ENCODE measurements at regions not wholly inside any gene's neighbourhood (a gene's known extent, or its start where the extent isn't known, plus 50 kb on each side); places are given as distances from the start of the nearest gene placed in this dataset.
A peak's percentile ranks its signal among the peaks of the same experiment; 100 is the strongest.

- TF ChIP-seq CTCF (conservative IDR thresholded peaks at IDR 0.05; ENCODE audit: low read depth, low read length) = no peak
- H3K4me3 ChIP-seq (ENCODE audit: low read depth, low read length) = no peak overlapping the region
- DNase-seq (ENCODE audit: low read depth) = no peak
Observed at GRCh38 chr1:232566093-232566492, 63.8 kb downstream of the SIPA1L2 start.

GRCh38 chr1:232562855-232563510 lies 67.0 kb downstream of the SIPA1L2 start:
- no peak for DNase-seq (ENCODE audit: low read depth)
- TF ChIP-seq CTCF (conservative IDR thresholded peaks at IDR 0.05; ENCODE audit: low read depth, low read length) = no peak
- H3K4me3 ChIP-seq (ENCODE audit: low read depth, low read length) = no peak overlapping the region

DNA sequence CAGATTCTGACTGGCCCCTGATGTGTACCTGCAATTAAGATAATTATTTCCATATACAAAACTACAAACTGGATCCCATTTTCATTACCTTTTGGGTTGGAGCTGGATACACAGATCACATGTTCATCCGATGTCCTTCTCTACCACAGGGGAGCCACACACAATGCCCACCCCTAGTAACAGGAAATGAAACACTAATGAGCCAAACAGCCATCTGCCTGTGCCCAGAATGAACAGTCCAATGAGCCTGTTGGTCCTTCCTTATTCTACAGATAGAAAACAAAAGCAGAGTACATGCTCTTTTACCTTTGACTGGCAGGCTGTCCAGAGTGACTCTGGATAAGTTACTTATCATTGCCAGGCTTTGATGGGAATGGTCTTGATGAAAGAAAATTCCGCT lies 68.6 kb downstream of the SIPA1L2 start:
- DNase-seq (ENCODE audit: low read depth) = no peak
- H3K4me3 ChIP-seq (ENCODE audit: low read depth, low read length) = no peak overlapping the region
- TF ChIP-seq CTCF (conservative IDR thresholded peaks at IDR 0.05; ENCODE audit: low read depth, low read length) = no peak

DNA sequence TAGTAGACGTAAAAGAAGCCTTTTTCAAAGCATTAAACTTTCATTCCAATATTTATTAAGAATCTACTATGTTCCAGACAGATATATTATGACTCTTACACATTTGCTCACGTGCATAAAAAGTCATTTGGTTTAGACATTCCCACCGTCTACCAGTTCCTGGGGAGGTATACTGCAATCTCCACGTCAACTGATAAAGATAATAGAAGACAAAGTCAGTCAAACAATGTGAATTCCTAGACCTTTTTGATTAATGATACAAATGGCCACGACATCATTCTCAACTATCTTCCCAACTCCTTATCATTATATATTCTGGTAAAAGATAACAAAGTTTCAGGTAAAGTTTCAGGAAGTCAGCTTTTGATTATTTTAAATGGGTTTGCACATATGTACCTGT lies 69.0 kb downstream of the SIPA1L2 start:
- TF ChIP-seq CTCF (conservative IDR thresholded peaks at IDR 0.05; ENCODE audit: low read depth, low read length) = no peak
- no peak overlapping the region for H3K4me3 ChIP-seq (ENCODE audit: low read depth, low read length)
- no peak for DNase-seq (ENCODE audit: low read depth)

- DNase-seq (ENCODE audit: low read depth) = peak; percentile 30
- TF ChIP-seq CTCF (conservative IDR thresholded peaks at IDR 0.05; ENCODE audit: low read depth, low read length) = no peak
- H3K4me3 ChIP-seq (ENCODE audit: low read depth, low read length) = no peak overlapping the region
Observed at GRCh38 chr1:232558954-232559353, 71.0 kb downstream of the SIPA1L2 start.

DNA sequence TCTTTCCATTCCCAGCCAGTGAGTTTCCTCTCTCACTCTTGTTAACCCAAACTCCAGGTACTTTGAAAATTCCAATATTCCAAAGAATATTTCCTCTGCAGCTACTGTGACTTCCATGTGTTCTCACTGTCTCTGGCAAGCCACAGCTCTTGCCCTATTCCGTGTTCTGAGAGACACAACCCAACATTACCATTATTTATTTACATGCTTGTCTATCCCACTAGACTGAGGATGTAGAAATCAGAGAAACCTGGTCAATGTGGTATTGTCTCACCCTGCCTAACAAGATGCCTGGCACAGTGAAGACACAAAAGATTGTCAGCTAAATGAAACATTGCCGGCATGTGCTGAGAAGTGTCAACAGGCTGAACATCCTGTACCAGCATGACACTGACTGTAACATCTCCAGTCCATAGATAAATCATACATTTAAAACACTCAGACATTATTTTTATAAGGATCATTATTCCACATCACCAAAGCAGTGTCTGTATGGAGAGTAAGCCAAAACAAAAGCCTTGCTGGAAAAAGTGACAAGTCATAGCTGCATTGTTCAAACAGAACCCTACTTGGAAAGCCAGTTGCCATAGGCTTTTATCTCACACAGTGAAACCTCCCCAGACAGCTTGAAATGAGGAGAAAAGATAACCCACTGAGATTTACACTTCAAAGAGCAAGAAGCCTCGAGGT lies 72.3 kb downstream of the SIPA1L2 start:
- DNase-seq (ENCODE audit: low read depth) = no peak
- no peak for TF ChIP-seq CTCF (conservative IDR thresholded peaks at IDR 0.05; ENCODE audit: low read depth, low read length)

GRCh38 chr1:232557096-232557495 lies 72.8 kb downstream of the SIPA1L2 start:
- no peak for DNase-seq (ENCODE audit: low read depth)
- TF ChIP-seq CTCF (conservative IDR thresholded peaks at IDR 0.05; ENCODE audit: low read depth, low read length) = no peak
- no peak overlapping the region for H3K4me3 ChIP-seq (ENCODE audit: low read depth, low read length)

More for the DNA sequence above, 72.3 kb downstream of the SIPA1L2 start:
- H3K4me3 ChIP-seq (ENCODE audit: low read depth, low read length) = no peak overlapping the region

All from choroid plexus epithelial cell (primary cell).